GM19395 (cell line): ENCODE measurements at regions not wholly inside any gene's neighbourhood (a gene's known extent, or its start where the extent isn't known, plus 50 kb on each side); places are given as distances from the start of the nearest gene placed in this dataset.

Experiments used
- ATAC-seq: cut with Tn5 transposase; IDR thresholded peaks from one replicate; pipeline ENCODE4 v1.9.1; 2021; ENCODE audit warnings: mild to moderate bottlenecking, moderate library complexity; ENCODE audit not compliant: unreplicated experiment

- ATAC-seq, result no peak
Observed at GRCh38 chr7:138407792-138408191, 52.3 kb upstream of the TRIM24 start.
